IPS-20b (cell line): ENCODE measurements at regions not wholly inside any gene's neighbourhood (a gene's known extent, or its start where the extent isn't known, plus 50 kb on each side); places are given as distances from the start of the nearest gene placed in this dataset.

Source experiments
- H3K27ac ChIP-seq: one replicate; pipeline ENCODE4 v1.5.1; 2013; ENCODE audit warnings: low read length
- H3K27me3 ChIP-seq: 2 replicates; pipeline ENCODE4 v1.6.1; 2013; ENCODE audit warnings: mild to moderate bottlenecking, low read length, inconsistent platforms; ENCODE audit not compliant: insufficient read depth
- H3K36me3 ChIP-seq: 2 replicates; pipeline ENCODE4 v1.6.1; 2013; ENCODE audit warnings: low read depth, mild to moderate bottlenecking, inconsistent platforms, low read length, moderate library complexity; ENCODE audit not compliant: insufficient read depth
- H3K4me1 ChIP-seq: 2 replicates; pipeline ENCODE4 v1.6.1; 2013; ENCODE audit warnings: mild to moderate bottlenecking, control low read depth, inconsistent platforms, low read length, moderate library complexity; ENCODE audit not compliant: insufficient read depth
- H3K4me3 ChIP-seq: 2 replicates; pipeline ENCODE4 v1.5.1; 2013; ENCODE audit warnings: mild to moderate bottlenecking, low read length, inconsistent platforms
- H3K9ac ChIP-seq: 2 replicates; pipeline ENCODE4 v1.6.1; 2013; ENCODE audit warnings: low read depth, mild to moderate bottlenecking, inconsistent platforms, low read length, moderate library complexity
- H3K9me3 ChIP-seq: 2 replicates; pipeline ENCODE4 v1.6.1; 2013; ENCODE audit warnings: mild to moderate bottlenecking, low read depth, low read length, inconsistent platforms; ENCODE audit not compliant: insufficient read depth

- Histone ChIP-seq H3K4me1 (peaks cover 4% of the 10 kb centered on the region; the same call in 1 of the 2 replicates), H3K27ac (no peak overlapping the region)
Measured at GRCh38 chr3:186425788-186426730, 64.0 kb upstream of the DGKG start.

GRCh38 chr3:186421946-186422345, 59.9 kb upstream of the DGKG start:
- Histone ChIP-seq H3K27ac (no peak overlapping the region), H3K9ac (no peak overlapping the region), H3K4me1 (peaks cover 4% of the 10 kb centered on the region; the same call in 1 of the 2 replicates), H3K27me3 (no peaks in the 10 kb centered on the region), H3K9me3 (no peaks in the 10 kb centered on the region), H3K36me3 (no peaks in the 10 kb centered on the region), H3K4me3 (no peak overlapping the region)

More at GRCh38 chr3:186425788-186426730, 64.0 kb upstream of the DGKG start:
- Histone ChIP-seq H3K9me3 (no peaks in the 10 kb centered on the region), H3K27me3 (no peaks in the 10 kb centered on the region), H3K36me3 (no peaks in the 10 kb centered on the region), H3K4me3 (no peak overlapping the region), H3K9ac (no peak overlapping the region)

GRCh38 chr3:186418671-186419145, 56.7 kb upstream of the DGKG start:
- Histone ChIP-seq H3K9me3 (no peaks in the 10 kb centered on the region), H3K4me1 (peaks cover 7% of the 10 kb centered on the region; the same call in 1 of the 2 replicates)

GRCh38 chr3:186417791-186418190, 55.8 kb upstream of the DGKG start:
- H3K9ac ChIP-seq: no peak overlapping the region
- H3K27me3 ChIP-seq: peaks cover 10% of the 10 kb centered on the region; the same call in 1 of the 2 replicates
- no peak overlapping the region for H3K4me3 ChIP-seq
- no peaks in the 10 kb centered on the region for H3K36me3 ChIP-seq
- peaks cover 12% of the 10 kb centered on the region; the same call in 1 of the 2 replicates for H3K4me1 ChIP-seq
- H3K27ac ChIP-seq: no peak overlapping the region
- H3K9me3 ChIP-seq: no peaks in the 10 kb centered on the region

More at GRCh38 chr3:186418671-186419145, 56.7 kb upstream of the DGKG start:
- Histone ChIP-seq H3K36me3 (no peaks in the 10 kb centered on the region), H3K9ac (no peak overlapping the region), H3K27me3 (0 out of 2 replicates have a peak, but pooled peaks cover under 1% of the 10 kb centered on the region), H3K4me3 (no peak overlapping the region), H3K27ac (no peak overlapping the region)

- no peak overlapping the region for H3K4me3 ChIP-seq
- H3K36me3 ChIP-seq: no peaks in the 10 kb centered on the region
- no peak overlapping the region for H3K9ac ChIP-seq
- H3K9me3 ChIP-seq: no peaks in the 10 kb centered on the region
- no peak overlapping the region for H3K27ac ChIP-seq
- H3K27me3 ChIP-seq: peaks cover 10% of the 10 kb centered on the region; the same call in 1 of the 2 replicates
- H3K4me1 ChIP-seq: peaks cover 12% of the 10 kb centered on the region; the same call in 1 of the 2 replicates
Measured at GRCh38 chr3:186414735-186415419, 52.8 kb upstream of the DGKG start.

- peaks cover 12% of the 10 kb centered on the region; the same call in 1 of the 2 replicates for H3K4me1 ChIP-seq
- H3K36me3 ChIP-seq: no peaks in the 10 kb centered on the region
- peak overlapping the region; percentile 67 for H3K4me3 ChIP-seq
- peak overlapping the region; percentile 61; the same call in 1 of the 2 replicates for H3K9ac ChIP-seq
- no peaks in the 10 kb centered on the region for H3K9me3 ChIP-seq
- peaks cover 10% of the 10 kb centered on the region; the same call in 1 of the 2 replicates for H3K27me3 ChIP-seq
- H3K27ac ChIP-seq: no peak overlapping the region
Measured at GRCh38 chr3:186413615-186414415, 51.8 kb upstream of the DGKG start.

- H3K9ac ChIP-seq: no peak overlapping the region
- H3K36me3 ChIP-seq: no peaks in the 10 kb centered on the region
- H3K9me3 ChIP-seq: no peaks in the 10 kb centered on the region
- peaks cover 12% of the 10 kb centered on the region; the same call in 1 of the 2 replicates for H3K4me1 ChIP-seq
- H3K27ac ChIP-seq: no peak overlapping the region
- H3K27me3 ChIP-seq: peaks cover 10% of the 10 kb centered on the region; the same call in 1 of the 2 replicates
- H3K4me3 ChIP-seq: no peak overlapping the region
Measured at GRCh38 chr3:186411994-186412393, 50.0 kb upstream of the DGKG start.
